ENCODE measurements at regions not wholly inside any gene's neighbourhood (a gene's known extent, or its start where the extent isn't known, plus 50 kb on each side); places are given as distances from the start of the nearest gene placed in this dataset.
"Not testable (repeated sequence)": the region's sequence is repeated elsewhere in the genome, so short reads cannot be mapped to it uniquely, and the experiment has no call there.

GRCh38 chr17:21551081-21551881 lies 141.0 kb upstream of the KCNJ18 start:
- peak; percentile 99 for ATAC-seq

DNA sequence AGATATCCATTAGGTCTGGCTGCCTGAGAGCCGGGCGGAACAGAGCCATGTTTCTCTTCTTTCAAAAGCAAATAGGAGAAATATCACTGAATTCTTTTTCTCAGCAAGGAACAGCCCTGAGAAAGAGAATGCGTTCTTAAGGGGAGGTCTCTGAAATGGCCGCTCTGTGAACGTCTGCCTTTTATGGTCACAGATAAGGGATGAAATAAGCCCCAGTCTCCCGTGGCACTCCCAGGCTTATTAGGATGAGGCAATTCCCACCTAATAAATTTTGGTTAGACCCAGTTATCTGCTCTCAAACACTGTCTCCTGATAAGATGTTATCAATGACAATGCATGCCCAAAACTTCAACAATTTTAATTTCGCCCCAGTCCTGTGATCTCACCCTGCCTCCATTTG lies 133.4 kb upstream of the KCNJ18 start:
- not testable (repeated sequence) for ATAC-seq

DNA sequence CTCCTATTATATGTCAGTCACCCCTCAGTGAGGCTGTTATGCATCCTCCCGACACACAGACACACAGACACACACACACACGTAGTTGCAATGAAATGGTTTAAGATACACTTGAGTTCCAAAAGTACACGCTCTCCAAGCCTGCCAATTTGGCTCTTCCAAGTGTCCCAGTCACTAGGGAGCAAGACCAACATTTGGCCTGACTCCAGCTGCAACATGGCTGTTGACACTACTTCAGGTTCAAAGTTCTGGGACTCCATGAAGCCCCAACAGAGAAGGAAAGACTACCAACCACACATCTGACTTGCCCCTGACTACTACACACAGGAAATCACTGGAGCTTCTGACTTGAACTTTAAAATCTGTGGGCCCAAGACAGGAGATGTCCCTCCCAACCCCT lies 128.1 kb upstream of the KCNJ18 start:
- ATAC-seq, result no peak

GRCh38 chr17:21564757-21565156 lies 127.6 kb upstream of the KCNJ18 start:
- not testable (repeated sequence) for ATAC-seq

GRCh38 chr17:21570427-21570826 lies 121.9 kb upstream of the KCNJ18 start:
- not testable (repeated sequence) for ATAC-seq

DNA sequence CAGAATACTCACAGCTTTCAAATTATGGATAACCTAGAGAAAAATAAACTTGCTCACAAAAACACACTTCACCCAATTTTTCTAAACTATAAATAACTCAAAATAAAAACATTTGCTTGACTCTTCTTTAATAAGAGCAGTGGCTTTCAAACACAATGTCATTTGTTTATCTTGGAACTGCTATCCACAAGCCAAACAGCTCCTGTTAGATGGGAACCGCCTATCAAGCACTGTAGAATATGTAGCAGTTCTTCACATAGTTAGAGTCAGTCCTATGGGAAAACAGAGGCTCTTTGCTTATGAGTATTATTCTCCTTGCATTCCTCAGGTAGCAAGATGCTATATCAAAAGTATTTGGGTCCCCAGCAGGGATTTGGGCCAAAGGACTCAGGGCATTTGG lies 120.2 kb upstream of the KCNJ18 start:
- not testable (repeated sequence) for ATAC-seq

GRCh38 chr17:21573271-21573960 lies 118.9 kb upstream of the KCNJ18 start:
- ATAC-seq, result not testable (repeated sequence)

GRCh38 chr17:21573961-21574610 lies 118.2 kb upstream of the KCNJ18 start:
- ATAC-seq, result no peak

- ATAC-seq, result not testable (repeated sequence)
Measured at GRCh38 chr17:21574611-21575255, 117.6 kb upstream of the KCNJ18 start.

- not testable (repeated sequence) for ATAC-seq
Measured at GRCh38 chr17:21578783-21579182, 113.5 kb upstream of the KCNJ18 start.

DNA sequence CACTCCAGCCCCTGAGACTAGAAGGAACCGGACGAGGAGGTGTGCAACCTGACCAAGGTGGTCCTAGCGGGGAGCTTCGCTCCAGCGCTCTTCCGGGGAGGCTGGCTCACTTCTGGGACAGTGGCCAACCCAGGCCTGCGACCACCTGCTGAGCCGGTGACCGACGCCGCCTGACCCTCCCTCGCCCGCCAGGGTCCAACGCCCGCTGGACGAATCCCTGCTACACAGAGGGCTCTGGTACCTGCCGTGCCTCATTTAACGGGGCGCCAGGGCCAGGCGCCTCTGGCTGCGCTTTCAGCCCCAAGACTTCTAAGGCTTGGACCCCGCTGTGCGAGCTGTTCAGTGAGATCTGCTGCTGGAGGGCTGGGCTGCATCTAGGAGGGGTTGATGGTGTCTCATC lies 99.5 kb upstream of the KCNJ18 start:
- no peak for ATAC-seq

DNA sequence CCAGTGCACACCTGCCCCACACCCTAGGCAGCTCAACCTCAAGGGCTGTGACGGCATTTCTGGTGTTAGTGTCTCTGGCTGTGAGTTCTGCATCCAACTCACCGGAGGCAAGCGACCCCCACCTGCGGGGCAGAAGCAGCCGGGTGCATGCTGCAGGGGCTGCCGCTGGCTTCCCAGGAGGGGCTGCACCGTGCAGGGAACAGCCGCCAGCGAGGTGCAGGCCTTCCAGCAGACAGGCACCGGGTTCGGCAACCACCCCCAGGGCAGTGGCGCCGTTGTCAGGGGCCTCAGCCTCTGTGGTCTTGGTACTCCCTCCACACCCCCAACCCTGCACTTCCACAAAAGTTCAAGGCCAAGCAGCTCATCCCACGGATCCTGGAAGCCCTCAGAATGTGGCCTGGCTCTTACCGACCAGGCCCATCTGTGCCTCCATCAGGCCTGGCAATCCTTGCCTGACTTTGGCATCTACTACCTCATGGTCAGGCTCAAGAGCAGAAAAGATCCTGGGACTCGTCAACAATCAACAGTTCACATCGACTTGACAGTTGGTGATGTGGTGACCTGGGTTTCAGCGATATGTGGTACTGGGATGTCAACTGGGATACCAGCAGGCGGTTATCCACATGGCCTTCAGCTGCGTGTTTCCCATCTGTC lies 98.7 kb upstream of the KCNJ18 start:
- not testable (repeated sequence) for ATAC-seq

- ATAC-seq, result no peak
Measured at GRCh38 chr17:21595086-21595485, 97.2 kb upstream of the KCNJ18 start.

DNA sequence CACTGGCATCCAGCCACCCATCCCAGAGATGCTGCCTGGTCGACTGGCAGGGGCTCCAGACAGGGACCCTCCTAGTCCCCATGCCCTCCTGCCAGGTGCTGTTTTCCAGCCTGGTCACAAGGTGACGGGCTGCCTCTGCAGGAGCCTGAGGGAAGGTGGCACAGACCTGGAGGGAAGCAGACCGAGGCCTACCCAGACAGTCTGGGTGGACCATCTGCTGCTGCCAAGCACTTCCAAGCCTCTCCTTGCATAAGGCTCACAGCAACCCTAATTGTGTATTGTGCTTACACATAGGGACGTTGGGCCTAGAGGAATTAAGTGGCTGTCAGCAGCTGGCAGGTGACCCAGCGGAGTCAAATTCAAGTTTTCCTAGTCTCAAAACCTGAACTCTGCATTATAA lies 90.1 kb upstream of the KCNJ18 start:
- no peak for ATAC-seq

GRCh38 chr17:21603292-21603691 lies 89.0 kb upstream of the KCNJ18 start:
- ATAC-seq, result not testable (repeated sequence)

GRCh38 chr17:21611443-21611842 lies 80.9 kb upstream of the KCNJ18 start:
- not testable (repeated sequence) for ATAC-seq

DNA sequence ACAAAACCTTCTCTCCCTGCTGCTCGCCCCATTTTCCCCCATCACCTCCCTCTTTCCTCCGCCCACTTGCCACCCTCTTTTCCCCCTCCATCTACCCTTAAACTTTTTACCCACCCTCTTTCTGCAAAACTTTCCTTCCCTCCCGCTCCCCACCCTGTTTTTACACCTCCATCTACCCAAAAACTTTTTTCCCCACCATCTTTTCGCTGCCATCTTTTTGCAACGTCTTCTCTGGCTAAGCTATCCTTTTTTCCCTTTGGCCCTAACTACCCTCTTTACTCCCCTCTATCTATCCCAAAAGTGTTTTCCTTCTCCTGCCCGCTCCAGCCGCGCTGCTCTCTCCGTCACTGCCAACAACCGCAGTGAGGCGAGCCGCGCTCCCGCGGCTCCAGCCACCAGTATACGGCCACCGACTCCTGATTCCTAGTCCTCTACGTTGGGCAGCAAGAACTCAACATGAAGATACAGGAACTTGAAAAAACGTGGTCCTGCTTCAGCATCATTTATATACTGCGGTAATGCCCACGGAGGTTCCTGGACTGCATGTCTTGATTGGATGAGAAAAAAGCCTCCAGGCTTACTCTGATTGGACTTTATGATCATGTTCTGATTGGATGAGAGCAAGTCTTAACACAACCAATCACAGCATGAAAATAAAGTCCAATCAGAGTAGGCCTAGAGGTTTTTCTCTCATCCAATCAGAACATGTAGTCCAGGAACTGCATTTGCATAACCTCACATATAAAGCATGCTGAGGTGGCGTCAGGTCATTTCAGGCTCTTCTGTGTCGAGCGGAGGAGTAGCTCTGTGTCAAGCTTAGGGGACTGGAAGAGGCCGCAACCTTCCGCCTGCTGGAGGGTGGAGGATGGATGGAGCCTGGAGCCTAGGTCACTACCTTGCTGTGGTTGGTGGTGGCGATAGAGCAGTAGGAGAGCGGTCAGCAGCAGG lies 79.9 kb upstream of the KCNJ18 start:
- ATAC-seq, result not testable (repeated sequence)

DNA sequence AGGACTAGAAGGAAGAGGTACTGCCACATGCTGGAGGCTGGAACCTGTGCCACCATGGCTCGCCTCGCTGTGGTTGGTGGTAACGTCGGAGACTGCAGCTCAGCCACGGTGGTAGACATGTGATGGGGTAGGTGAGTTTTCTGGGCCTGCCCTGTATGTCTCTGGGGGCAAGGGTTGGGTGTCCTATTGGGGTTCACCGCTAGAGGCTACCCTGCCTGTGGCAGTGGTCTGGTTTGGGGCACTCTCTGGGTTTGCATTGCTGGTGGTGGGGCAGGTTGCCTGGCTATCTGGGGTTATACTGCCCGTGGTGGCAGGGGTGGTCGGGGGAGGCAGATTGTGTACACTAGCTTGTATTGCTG lies 79.3 kb upstream of the KCNJ18 start:
- ATAC-seq, result no peak

- ATAC-seq, result not testable (repeated sequence)
Measured at GRCh38 chr17:21626987-21627386, 65.3 kb upstream of the KCNJ18 start.

Measured in esophagus mucosa (tissue), 1 donor.